Peyer's patch (tissue), 4 donors: ENCODE measurements at regions not wholly inside any gene's neighbourhood (a gene's known extent, or its start where the extent isn't known, plus 50 kb on each side); places are given as distances from the start of the nearest gene placed in this dataset.
"Not testable (repeated sequence)": the region's sequence is repeated elsewhere in the genome, so short reads cannot be mapped to it uniquely, and the experiment has no call there.

Experiments used
- CTCF ChIP-seq, 6 experiments: fragments of 450-650 bp in 4 of 6; fragments of 200-600 bp in 2 of 6; sonication (generic) in 1 of 6; IDR thresholded peaks; one replicate each; pipeline ENCODE4 v1.5.1; 2017 to 2019; ENCODE audit warnings: antibody characterized with exemption in 6 of 6, mild to moderate bottlenecking in 3 of 6, moderate library complexity in 1 of 6
- POLR2A ChIP-seq, 2 donors: fragments of 450-650 bp; IDR thresholded peaks; one replicate each; pipeline ENCODE4 v1.5.1; 2017; ENCODE audit warnings: antibody characterized with exemption in 2 of 2, mild to moderate bottlenecking in 2 of 2, moderate library complexity in 2 of 2

- not testable (repeated sequence) for TF ChIP-seq CTCF, POLR2A (IDR thresholded peaks at IDR 0.05)
These were observed 229.6 kb downstream of the ALG10 start for GRCh38 chr12:34251879-34252278.
